ENCODE measurements at regions not wholly inside any gene's neighbourhood (a gene's known extent, or its start where the extent isn't known, plus 50 kb on each side); places are given as distances from the start of the nearest gene placed in this dataset.
"Not testable (repeated sequence)": the region's sequence is repeated elsewhere in the genome, so short reads cannot be mapped to it uniquely, and the experiment has no call there.

DNA sequence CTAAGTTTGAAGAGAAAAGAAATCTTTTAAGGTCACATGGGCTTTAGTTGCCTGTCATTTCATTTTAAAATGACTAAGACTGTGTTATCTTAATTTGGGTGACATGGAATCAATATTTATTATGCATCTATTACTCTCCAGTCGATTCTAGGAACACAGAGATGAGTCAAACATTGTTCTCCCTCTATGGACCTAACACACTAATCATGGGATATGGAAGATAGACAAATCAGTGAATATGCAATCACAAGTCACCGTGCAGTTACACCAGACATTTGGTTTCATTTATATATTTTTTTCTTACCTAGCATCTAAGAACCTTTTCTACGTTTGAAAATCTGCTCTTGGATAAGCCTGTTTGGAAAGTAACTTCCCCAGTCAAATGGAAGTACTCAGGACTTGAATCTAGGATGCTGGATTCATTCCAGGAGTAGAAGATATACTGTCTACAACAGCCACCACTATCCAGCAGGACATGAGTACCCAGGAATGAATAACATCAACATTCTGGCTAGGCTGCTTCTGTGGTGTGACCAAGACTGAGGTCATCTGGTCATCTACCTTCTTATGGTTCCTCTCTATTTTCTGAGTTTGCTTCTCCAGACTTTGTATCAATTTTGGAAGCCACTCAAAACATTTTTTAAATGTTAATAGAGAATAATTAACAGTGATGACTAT, 902.9 kb upstream of the LRRN3 start:
- DNase-seq = no peak

GRCh38 chr7:110204527-110204926, 886.4 kb upstream of the LRRN3 start:
- DNase-seq = no peak

DNA sequence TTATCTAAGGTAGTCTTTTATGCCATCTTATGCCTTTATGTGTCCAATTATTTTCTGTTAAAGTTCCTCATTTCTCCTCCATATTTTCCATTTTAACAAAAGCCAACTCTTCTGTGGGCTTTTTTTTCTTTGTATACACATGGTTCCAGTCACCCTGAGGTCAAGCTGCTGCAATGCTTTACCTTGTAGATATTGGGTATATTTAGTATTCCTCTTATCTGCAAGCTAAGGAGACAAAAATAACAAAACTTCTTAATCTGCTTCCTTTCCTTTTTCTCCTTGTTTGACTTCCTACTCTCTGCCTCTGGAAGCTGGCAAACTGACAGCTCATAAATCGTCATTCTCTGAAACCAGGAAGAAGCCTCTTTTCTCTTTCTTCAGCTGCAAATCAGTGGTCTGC, 885.0 kb upstream of the LRRN3 start:
- no peak for DNase-seq

- DNase-seq = no peak
These were observed 881.0 kb upstream of the LRRN3 start for GRCh38 chr7:110209884-110210283.

- DNase-seq = no peak
These were observed 879.9 kb upstream of the LRRN3 start for GRCh38 chr7:110210941-110211608.

DNA sequence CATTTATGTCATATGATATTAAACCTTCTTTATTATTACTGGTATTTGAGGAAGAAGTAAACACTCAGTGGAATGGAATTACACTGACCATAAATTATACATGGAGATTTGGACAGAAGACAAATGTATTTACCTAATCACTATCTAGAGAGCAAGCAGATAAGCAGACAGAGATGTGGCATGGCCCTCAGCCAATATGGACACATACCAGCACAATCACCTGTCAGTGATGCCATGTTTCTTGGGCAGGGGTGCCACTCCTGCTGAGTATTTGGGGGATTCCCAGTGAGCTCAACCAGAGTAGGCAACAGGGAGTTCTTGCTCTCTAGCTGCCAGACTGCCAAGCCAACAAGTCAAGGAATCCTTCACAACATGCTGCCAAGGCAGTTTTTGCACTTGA, 866.3 kb upstream of the LRRN3 start:
- DNase-seq = no peak

DNA sequence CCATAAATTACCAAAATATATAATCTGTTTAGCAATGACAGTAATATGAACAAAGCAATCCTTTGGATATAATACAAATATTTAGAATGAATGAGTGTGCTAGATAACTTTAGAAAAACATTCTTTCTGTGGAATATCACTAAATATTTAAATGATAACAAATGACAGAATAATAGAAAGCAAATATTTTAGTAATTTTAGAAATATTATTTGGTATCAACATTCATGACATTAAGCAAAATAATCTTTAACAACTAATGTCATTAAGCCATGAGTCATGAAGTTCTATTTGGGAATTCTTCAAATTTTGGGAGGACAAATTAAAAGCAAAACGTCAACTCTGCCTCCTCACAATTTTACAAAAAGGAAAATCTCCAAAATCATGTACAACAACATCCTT, 844.8 kb upstream of the LRRN3 start:
- no peak for DNase-seq

DNA sequence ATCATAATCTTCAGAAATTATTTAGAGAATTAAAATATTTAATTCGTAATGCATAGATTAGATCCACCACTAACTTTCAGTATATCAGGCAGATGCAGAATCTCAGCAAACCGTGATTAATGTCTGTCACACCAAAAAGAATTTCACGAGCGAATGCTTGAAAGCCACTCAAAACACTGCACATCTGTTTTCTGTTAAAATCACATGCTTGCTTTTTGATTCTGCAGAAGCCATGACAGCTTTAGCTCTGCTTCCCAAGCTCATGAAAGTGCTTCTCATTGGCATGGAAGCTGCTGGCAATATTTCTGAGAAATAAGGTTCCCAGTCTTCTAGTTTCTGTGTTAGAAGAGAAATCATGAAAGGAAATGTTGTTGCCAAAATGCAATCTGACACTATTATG, 837.8 kb upstream of the LRRN3 start:
- no peak for DNase-seq

DNA sequence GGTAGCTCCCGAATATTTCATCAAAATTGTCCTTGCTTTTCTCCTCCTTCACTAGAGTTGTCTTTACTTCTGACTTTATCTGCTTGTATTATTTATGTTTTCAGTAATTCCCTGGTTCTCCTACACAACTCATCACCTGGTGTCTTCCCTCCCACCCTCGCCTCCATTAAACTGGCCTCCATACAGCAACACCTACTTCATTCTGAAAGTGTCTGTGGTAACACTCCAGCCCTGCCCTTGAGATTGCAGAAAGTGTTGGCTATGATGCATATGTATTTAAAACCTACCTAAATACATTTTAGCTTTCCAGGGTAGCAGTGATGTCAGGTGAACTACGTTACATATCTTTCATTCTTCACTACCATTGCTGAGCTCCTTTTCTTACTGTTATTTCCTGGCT, 833.3 kb upstream of the LRRN3 start:
- no peak for DNase-seq

DNA sequence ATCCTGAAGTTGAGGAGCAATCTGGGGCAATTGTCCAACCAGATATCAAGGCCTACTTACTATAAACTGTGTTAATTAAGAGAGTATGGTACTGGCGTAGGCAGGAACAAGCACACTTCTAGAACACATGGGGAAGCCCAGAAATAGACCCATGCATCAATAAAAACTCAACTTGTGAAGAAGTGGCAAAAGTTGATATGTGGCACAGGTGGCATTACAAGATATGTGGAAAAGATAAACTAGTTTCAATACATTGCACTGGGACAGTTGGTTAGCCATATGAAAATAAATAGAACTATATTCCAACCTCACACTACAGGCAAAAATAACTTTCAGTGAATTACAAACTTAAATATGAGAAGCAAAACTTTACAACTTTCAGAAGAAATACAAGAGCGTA, 828.7 kb upstream of the LRRN3 start:
- DNase-seq = no peak

DNA sequence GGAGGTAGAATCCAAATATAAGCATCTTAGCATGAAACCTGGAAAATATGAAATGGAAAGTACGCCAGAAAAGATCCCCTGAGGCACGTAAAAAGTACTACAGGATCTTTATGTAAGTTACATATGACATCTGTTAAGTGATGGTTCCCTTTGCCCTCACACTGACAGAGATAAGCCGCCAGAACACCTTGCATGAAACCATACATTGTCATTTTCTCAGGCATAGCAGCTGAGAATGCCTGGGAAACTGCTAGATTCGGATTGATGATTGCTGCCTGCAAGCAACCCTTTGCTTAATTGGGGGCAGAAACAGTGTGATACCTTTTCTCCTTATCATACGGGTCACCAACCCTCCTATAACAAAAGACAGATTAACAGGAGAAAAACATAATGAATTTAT, 826.6 kb upstream of the LRRN3 start:
- DNase-seq = no peak

- no peak for DNase-seq
These were observed 809.6 kb upstream of the LRRN3 start for GRCh38 chr7:110281362-110281761.

- DNase-seq = no peak
These were observed 807.9 kb upstream of the LRRN3 start for GRCh38 chr7:110283056-110283455.

- DNase-seq = no peak
These were observed 799.5 kb upstream of the LRRN3 start for GRCh38 chr7:110291430-110291829.

DNA sequence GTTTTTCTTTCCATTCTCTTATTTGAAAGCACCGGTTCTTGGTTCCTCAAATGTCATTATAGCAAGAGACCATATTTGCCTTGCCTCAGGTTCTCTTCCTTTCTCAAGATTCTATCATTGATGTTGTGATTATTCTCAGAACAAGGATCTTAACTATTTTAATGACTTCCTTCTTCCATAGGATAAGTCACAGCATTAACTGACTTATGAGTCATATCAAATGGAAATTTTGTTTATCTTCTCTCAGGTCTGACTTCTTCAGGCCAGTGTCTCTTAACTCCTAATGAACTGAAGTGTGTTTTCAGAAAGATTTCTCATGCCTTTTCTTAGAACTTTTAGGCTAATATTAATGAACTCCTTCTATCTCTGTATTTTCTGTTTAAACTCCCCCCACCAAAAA, 794.6 kb upstream of the LRRN3 start:
- DNase-seq = no peak

DNA sequence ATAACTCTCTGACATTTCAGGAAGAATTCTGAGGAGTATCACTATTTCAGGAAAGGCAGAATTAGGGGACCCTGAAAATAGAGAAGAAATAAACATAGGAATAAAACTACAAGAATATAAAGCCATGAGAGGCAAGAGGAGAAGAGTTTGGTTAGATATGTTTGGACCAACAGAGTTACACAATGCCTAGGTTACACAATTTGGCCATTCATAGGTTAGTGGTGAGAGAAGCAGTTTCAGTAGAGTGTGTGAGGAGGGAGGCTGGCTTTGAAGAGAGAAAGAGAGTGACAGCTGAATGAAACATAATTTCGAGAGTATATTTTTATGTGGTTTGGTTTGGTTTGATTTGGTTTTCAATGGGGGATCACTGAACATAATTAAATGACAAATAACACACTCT, 783.2 kb upstream of the LRRN3 start:
- DNase-seq = no peak

DNA sequence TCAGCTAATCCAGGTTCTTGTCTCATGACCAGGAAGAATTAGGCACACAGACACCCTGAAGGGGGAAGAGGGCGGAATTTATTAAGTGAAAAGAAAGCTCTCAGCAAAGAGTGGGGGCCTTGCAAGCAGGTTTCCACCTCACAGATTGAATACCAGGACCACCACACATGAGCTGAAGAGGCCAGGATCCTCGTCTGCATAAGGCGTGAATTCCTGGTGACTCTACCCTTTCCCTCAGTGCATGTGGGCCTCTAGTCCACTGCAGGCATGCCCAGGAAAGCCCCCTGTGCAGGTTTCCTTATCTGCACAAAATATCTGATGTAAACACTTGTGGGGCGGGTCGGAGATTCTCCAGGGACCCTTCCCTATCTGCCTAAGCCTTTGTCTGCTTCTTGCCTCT, 782.1 kb upstream of the LRRN3 start:
- no peak for DNase-seq

GRCh38 chr7:110309941-110310340, 781.0 kb upstream of the LRRN3 start:
- no peak for DNase-seq

DNA sequence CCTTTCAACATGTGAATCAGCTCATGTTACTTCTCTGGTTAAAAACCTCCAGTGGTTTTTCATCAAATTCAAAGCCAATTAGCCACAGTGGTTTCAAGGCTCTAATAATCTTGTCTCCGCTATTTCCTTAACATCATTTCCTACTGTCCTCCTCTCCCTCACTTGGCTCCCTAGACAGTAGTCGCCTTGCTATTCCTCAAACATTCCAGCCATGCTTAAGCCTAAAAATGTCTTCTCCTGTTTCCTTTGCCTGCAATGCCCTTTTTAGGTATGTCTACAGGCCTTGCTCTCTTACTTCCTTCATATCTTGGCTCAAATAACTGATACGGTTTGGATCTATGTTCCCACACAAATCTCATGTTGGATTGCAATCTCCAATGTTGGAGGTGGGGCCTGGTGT, 779.4 kb upstream of the LRRN3 start:
- DNase-seq = no peak

DNA sequence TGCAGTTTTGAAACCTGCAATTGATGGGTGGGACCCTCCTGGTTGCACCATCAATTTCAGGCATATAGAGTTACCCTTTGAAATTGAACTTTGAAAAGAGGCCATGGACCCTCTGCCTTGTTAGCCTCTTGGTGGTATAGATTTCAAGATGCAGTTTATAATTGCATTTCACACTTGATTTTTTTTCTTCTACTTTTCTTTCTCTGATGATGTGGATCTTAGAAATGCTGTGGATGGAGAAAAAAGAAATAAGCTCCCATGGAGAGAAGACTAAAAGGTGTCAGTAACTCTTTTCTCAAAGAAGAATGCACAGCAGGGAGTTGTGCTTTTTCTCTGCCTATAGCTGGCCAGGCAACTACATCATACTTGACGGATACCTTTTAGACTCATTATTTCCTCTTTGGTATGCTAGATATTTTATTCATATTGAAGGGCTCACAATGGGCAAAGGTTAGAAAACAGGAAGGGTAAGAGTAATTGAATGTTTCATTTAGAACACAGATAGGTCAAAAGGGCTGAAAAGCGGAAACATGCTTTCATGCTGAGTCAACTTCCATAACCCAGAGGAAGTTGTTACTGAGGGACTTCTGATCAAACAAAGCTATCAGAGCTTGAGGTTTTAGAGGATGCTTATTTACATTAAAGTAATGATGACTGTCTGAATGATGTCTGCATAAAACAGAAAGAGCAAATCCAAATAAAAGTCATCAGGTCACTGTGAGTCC, 773.2 kb upstream of the LRRN3 start:
- DNase-seq = no peak

- DNase-seq = not testable (repeated sequence)
These were observed 770.6 kb upstream of the LRRN3 start for GRCh38 chr7:110320285-110320684.

DNA sequence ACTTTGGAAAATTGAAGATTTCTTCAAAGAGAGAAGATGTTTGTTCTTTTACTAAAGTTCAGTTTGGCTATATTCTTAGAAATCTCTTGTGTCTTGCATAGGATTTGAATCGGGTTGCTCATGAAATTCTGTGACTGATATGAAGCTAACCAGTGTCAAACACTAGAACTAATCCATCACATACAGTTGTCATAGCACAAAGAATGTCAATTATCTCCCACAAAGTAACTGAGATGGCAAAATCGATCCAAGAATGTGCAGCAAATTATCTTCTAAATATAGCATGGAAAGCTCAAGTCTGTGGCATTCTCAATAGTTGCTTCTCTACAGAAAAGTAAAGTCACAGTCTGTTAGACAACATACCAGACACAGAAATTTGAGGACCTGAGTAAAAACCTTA, 768.1 kb upstream of the LRRN3 start:
- DNase-seq = no peak

GRCh38 chr7:110326966-110327365, 764.0 kb upstream of the LRRN3 start:
- no peak for DNase-seq

GRCh38 chr7:110336423-110336822, 754.5 kb upstream of the LRRN3 start:
- no peak for DNase-seq

All from NCI-H446 treated with DMSO at 0.1 percent for 48 hours (cell line).